T-helper 1 cell treated with Interleukin-12 subunit alpha and Interleukin-12 subunit beta and Interleukin-4 antibody, amounts not matched to agents 30 ng/mL and 1 ng/mL, for 36 hours (primary cell): ENCODE measurements at regions not wholly inside any gene's neighbourhood (a gene's known extent, or its start where the extent isn't known, plus 50 kb on each side); places are given as distances from the start of the nearest gene placed in this dataset.

Experiments
- intact Hi-C: fragments of 100-400 bp; cut with micrococcal nuclease; formaldehyde crosslinking; loops from one replicate; pipeline ENCODE4 v1.15.1; 2024

GRCh38 chr10:113412161-113412560, 140.7 kb upstream of the HABP2 start:
- intact Hi-C loops: no loop called here

- intact Hi-C loops: no loop called here
These were observed 138.3 kb upstream of the HABP2 start for GRCh38 chr10:113414543-113414942.

GRCh38 chr10:113415246-113415645, 137.6 kb upstream of the HABP2 start:
- intact Hi-C loops: no loop called here

GRCh38 chr10:113420057-113420732, 132.7 kb upstream of the HABP2 start:
- intact Hi-C loops: no loop called here

GRCh38 chr10:113420733-113421675, 131.8 kb upstream of the HABP2 start:
- intact Hi-C loops: no loop called here

- intact Hi-C loops: no loop called here
These were observed 130.5 kb upstream of the HABP2 start for GRCh38 chr10:113422371-113422770.

GRCh38 chr10:113423981-113424721, 128.7 kb upstream of the HABP2 start:
- intact Hi-C loops: no loop called here

- intact Hi-C loops: no loop called here
These were observed 127.8 kb upstream of the HABP2 start for GRCh38 chr10:113425008-113425407.

- intact Hi-C loops: no loop called here
These were observed 127.3 kb upstream of the HABP2 start for GRCh38 chr10:113425541-113425951.

GRCh38 chr10:113426181-113426877, 126.5 kb upstream of the HABP2 start:
- intact Hi-C loops: no loop called here

- intact Hi-C loops: no loop called here
These were observed 125.6 kb upstream of the HABP2 start for GRCh38 chr10:113427236-113427735.

GRCh38 chr10:113427811-113428558, 124.9 kb upstream of the HABP2 start:
- intact Hi-C loops: no loop called here

GRCh38 chr10:113430634-113431397, 122.0 kb upstream of the HABP2 start:
- intact Hi-C loops: no loop called here

GRCh38 chr10:113431398-113432160, 121.3 kb upstream of the HABP2 start:
- intact Hi-C loops: no loop called here

GRCh38 chr10:113433711-113434110, 119.1 kb upstream of the HABP2 start:
- intact Hi-C loops: no loop called here

GRCh38 chr10:113434315-113434714, 118.5 kb upstream of the HABP2 start:
- intact Hi-C loops: no loop called here

- intact Hi-C loops: no loop called here
These were observed 117.9 kb upstream of the HABP2 start for GRCh38 chr10:113434950-113435349.

GRCh38 chr10:113435881-113436280, 117.0 kb upstream of the HABP2 start:
- intact Hi-C loops: no loop called here

GRCh38 chr10:113436851-113437250, 116.0 kb upstream of the HABP2 start:
- intact Hi-C loops: no loop called here
